ENCODE measurements at regions not wholly inside any gene's neighbourhood (a gene's known extent, or its start where the extent isn't known, plus 50 kb on each side); places are given as distances from the start of the nearest gene placed in this dataset.
"Not testable (repeated sequence)": the region's sequence is repeated elsewhere in the genome, so short reads cannot be mapped to it uniquely, and the experiment has no call there.

GRCh38 chr13:74555651-74556420, 421.6 kb upstream of the KLF12 start:
- no peaks in the 10 kb centered on the region for H3K4me1 ChIP-seq
- WGBS (ENCODE audit: insufficient coverage, low coverage, low lambda C conversion rate, missing lambda C conversion rate) = 80% methylated on average over 9 of the region's 9 CpGs

GRCh38 chr13:74555276-74555625, 421.0 kb upstream of the KLF12 start:
- H3K4me1 ChIP-seq = no peaks in the 10 kb centered on the region
- no peak overlapping the region for H3K4me3 ChIP-seq
- TF ChIP-seq POLR2A (IDR thresholded peaks at IDR 0.05) = no peak
- no peak for TF ChIP-seq CTCF (IDR thresholded peaks at IDR 0.05)
- H3K27ac ChIP-seq = no peak overlapping the region
- DNase-seq (no peak), ATAC-seq (no peak)
- no peaks in the 10 kb centered on the region for H3K36me3 ChIP-seq
- H3K27me3 ChIP-seq = no peaks in the 10 kb centered on the region
- H3K9me3 ChIP-seq = no peaks in the 10 kb centered on the region
- 79% methylated on average over 2 of the region's 3 CpGs for WGBS (ENCODE audit: insufficient coverage, low coverage, low lambda C conversion rate, missing lambda C conversion rate)
- intact Hi-C loops (cut with DNase I) = no loop called here

More at GRCh38 chr13:74555651-74556420, 421.6 kb upstream of the KLF12 start:
- no peaks in the 10 kb centered on the region for H3K36me3 ChIP-seq
- no peak overlapping the region for H3K4me3 ChIP-seq
- intact Hi-C loops (cut with DNase I) = no loop called here
- no peak overlapping the region for H3K27ac ChIP-seq
- H3K9me3 ChIP-seq = no peaks in the 10 kb centered on the region
- TF ChIP-seq POLR2A (IDR thresholded peaks at IDR 0.05) (no peak), CTCF (IDR thresholded peaks at IDR 0.05) (no peak)
- ATAC-seq = no peak
- no peaks in the 10 kb centered on the region for H3K27me3 ChIP-seq
- DNase-seq = no peak

- TF ChIP-seq CTCF (IDR thresholded peaks at IDR 0.05) (no peak), POLR2A (IDR thresholded peaks at IDR 0.05) (no peak)
- H3K27me3 ChIP-seq = no peaks in the 10 kb centered on the region
- intact Hi-C loops (cut with DNase I) = no loop called here
- DNase-seq = no peak
- ATAC-seq = no peak
- H3K27ac ChIP-seq = no peak overlapping the region
- no peaks in the 10 kb centered on the region for H3K4me1 ChIP-seq
- H3K4me3 ChIP-seq = no peak overlapping the region
- no peaks in the 10 kb centered on the region for H3K36me3 ChIP-seq
- H3K9me3 ChIP-seq = no peaks in the 10 kb centered on the region
- 73% methylated on average over 8 of the region's 8 CpGs for WGBS (ENCODE audit: insufficient coverage, low coverage, low lambda C conversion rate, missing lambda C conversion rate)
Observed at GRCh38 chr13:74554569-74555275, 420.5 kb upstream of the KLF12 start.

- intact Hi-C loops (cut with DNase I) = no loop called here
- Histone ChIP-seq H3K27ac (no peak overlapping the region), H3K4me1 (no peaks in the 10 kb centered on the region), H3K4me3 (no peak overlapping the region), H3K27me3 (no peaks in the 10 kb centered on the region), H3K9me3 (no peaks in the 10 kb centered on the region), H3K36me3 (no peaks in the 10 kb centered on the region)
- no peak for TF ChIP-seq CTCF (IDR thresholded peaks at IDR 0.05)
- 62% methylated on average over 2 of the region's 2 CpGs for WGBS (ENCODE audit: insufficient coverage, low coverage, low lambda C conversion rate, missing lambda C conversion rate)
- ATAC-seq (no peak), DNase-seq (no peak)
Observed at GRCh38 chr13:74550039-74550438, 415.8 kb upstream of the KLF12 start.

- no CpG with 5 or more reads among the region's 11 CpGs for WGBS (ENCODE audit: insufficient coverage, low coverage, low lambda C conversion rate, missing lambda C conversion rate)
- DNase-seq; H3K4me3 ChIP-seq; H3K27me3 ChIP-seq; H3K9me3 ChIP-seq; ATAC-seq; intact Hi-C loops (cut with DNase I); H3K27ac ChIP-seq; H3K36me3 ChIP-seq; H3K4me1 ChIP-seq: not testable (repeated sequence)
Observed at GRCh38 chr13:74536649-74537048, 402.4 kb upstream of the KLF12 start.
